Stimulated activated CD4-positive, alpha-beta T cell treated with anti-CD3 and anti-CD28 coated beads, TNF-alpha, amount 100 ng/mL, for 48 hours (primary cell): ENCODE measurements at regions not wholly inside any gene's neighbourhood (a gene's known extent, or its start where the extent isn't known, plus 50 kb on each side); places are given as distances from the start of the nearest gene placed in this dataset.

Source experiments
- DNase-seq, 3 donors: peaks; one replicate each; pipeline ENCODE4 v3.0.0-alpha.2; 2020; ENCODE audit warnings: low read depth in 3 of 3

DNA sequence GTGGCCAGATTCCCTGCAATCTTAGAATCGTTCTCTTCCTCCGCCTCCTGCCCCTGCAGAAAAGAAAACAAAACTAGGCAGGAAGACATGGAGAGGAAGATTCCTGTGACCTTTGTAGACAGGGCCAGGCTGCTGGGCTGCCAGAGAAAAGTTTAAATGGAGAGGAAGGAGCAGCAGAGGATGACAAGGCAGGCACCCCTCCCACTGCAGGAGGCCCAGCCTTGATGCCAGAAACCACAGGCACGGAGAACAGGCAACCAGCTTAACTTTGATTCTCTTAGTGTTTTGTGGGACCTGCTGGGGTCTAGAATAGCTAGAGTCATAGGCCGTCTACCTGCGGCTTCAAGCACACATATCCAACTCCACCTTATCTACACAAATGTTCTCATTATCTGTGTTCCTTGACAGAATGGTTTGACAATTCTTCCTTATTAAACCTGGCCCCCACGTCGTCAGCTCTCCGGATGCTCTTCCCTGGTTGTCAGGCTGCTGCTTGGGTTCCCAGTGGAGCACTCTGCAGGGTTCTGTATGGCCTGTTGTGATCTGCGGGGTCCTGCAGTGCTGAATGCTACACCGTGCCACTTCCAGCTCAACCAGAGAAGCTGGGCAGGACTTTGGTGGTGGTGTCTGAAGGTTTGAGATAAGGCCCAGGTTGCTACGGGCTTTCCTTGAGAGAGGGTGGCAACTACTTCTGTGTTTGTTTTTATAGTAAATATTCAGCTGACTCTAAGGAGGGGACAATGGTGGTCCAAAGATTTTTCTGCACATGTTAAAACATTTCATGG lies 609.5 kb downstream of the AACS start:
- DNase-seq: no peak

DNA sequence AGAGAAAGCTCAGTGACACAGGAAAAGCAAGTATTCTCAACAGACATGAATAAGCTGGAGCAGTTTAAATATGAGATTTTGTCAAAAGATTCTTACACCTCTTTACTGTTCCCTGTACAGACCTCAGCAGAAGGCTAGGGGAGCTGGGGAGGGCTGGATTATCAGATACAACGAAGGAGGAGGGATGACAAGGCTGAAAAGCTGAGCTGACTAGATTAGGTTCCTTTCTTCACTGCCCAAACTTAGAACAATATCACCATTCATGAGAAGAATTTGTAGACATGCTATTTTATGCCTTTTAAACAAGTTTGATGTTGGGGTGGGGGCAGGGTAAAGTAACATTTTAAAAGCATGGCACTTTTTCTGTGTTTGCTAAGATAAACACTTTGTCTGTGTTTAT lies 611.1 kb downstream of the AACS start:
- DNase-seq: no peak

DNA sequence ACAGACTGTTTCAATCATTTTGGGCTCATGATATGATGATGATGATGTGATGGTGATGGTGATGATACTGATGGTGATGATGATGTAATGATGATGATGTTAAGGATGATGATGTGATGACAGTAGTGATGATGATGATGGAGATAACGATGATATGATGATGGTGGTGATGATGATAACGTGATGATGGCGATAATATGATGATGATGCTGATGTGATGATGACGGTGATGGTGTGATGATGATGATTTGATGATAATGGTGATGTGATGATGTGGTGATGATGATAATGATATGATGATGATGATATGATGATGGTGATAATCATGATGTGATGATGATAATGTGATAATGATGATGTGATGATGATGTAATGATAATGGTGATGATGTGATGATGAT lies 612.6 kb downstream of the AACS start:
- DNase-seq: no peak

DNA sequence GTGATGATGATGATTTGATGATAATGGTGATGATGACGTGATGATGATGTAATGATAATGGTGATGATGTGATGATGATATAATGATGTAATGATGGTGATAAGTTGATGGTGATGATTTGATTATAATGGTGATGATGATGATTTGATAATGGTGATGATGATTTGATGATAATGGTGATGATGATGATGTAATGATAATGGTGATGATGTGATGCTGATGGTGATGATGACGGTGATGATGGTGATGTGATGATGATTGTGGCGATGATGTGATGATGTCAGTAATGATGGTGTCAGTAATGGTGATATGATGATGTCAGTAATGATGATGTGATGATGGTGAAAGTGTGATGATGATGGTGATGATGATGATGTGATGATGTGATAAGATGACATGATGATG lies 613.4 kb downstream of the AACS start:
- no peak for DNase-seq

DNA sequence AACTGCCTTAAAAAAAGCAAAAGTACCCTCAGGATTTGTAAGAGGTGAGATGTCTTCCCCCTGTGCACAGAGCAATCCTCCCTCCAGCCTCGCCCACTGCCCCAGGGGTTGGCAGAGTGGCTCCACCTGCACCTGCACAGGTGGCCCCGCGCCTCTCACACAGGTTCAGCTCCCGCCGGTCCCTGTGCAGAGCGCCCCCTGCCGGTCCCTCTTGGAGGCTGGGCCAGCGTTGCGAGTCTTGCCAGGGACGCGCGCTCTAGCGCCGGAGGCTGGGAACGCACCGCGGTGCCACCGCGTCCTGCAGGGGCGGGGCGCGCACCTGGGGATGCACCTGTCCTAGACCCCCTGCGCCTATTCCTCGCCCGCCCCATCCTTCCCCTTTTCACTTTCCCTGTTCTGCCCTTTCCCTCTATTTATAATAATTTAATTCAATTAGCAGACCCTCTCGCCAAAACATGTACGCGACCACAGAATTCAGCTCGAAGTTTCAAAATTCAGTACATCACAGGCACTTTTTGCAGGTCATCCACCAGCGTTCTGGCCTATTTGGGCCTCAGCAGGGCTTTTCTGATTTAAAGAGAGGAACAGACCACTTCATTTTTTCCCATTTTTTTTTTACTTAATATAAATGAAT lies 618.6 kb downstream of the AACS start:
- DNase-seq: peak; percentile 15 to 36 (median 26)

DNA sequence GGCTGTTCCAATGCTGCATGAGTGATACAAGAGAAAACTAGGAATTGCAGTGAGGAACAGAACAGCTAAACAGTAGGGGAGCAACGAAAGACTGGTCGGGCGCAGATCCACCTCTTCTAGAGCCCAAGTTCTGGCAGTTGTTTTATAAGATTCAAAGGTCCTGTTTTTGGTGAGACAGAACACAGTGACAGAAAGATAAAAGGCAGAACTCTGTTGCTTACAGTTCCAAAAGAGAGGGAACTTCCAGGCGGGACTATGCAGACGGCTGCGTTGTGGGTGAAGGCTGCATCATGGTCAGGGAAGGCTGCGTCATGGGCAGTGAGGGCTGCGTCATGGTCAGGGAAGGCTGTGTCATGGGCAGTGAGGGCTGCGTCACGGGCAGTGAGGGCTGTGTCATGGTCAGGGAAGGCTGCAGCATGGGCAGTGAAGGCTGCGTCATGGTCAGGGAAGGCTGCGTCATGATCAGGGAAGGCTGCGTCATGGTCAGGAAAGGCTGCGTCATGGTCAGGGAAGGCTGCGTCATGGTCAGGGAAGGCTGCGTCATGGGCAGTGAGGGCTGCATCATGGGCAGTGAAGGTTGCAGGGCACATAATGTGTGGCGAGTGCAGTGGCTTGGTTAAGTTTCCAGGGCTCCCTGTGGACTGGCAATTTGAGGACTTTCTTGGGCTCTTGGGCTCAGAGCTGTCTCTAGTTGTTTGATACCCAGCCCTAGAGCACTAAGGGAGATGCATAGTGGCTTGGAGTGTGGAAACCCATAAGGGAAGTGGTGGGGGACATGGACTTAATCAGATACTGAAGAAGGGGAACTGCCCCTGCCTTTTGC lies 619.9 kb downstream of the AACS start:
- DNase-seq: no peak

DNA sequence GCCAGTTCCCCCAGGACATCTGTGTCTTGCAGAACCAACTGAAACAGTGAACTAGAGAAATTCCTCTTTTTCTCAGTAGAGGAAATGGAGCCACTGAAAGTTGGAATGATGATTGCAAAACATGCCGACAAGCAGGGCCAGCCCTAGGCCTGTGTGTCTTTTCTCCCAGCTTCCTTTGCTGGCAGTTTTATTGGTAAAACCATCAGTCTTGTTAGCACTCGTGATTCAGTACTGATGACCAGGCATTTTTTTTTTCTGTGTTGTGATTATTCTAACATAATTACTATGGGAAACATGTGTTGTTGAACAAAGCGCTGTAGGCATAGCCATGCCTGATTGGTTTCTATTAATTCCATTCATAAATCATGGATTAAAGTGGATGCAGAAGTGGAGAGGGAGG lies 620.7 kb downstream of the AACS start:
- no peak for DNase-seq

DNA sequence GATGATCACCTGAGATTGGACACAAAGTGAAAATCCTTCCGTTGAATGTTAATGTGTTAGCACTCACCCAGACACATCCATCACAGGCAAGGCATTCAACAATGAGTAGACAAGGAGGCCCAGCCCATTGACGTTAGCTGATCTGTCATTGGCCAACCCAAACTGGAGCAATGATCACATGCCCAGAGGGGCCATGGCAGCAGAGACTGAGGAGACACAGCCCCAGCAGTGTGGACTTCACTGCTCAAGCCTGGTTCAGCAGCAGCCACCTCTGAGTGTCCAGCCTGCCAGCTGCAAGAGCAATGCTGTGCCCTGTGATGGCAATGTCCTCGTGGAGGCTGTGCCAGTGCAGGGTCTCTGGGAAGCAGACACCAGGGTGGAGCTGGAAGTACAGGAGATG lies 622.2 kb downstream of the AACS start:
- DNase-seq: no peak

DNA sequence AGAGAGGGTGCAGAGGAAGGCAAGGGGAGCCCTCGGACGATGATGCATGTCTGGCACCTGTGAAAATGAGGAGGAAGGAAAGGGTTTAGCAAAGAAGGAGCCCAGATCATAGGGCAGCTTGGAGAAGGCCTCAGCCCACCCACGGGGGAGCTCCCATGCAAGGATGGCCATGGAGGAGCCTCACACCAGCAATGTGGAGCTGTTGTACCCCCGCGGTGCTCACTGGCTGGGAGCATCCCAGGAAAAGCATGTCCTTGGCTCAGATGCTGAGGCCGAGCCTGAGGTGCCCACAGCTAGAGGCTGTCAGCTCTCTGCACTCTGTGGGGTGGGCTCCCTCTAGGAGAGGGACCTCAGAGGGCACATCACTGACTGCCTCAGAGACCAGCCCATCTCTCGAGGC lies 622.6 kb downstream of the AACS start:
- DNase-seq: no peak

DNA sequence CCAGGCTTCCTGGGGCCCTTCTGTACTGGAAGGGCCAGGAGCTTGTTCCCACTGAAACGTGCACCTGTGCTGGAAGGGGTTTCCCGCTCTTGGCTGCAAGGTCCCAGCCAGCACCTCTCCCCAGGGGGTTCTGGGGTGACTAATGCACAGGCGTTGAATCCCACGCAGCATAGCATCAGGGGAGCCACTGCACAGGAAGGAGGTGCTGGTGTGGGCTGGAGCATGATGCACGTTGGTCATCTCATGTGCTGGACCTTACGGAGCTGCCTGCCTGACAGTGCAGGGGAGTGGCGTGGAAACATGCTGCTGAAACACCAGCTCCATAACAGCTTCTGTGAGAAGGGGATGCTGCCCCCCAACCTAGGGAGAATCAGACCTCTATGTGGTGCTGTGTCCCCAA lies 623.0 kb downstream of the AACS start:
- DNase-seq: no peak

DNA sequence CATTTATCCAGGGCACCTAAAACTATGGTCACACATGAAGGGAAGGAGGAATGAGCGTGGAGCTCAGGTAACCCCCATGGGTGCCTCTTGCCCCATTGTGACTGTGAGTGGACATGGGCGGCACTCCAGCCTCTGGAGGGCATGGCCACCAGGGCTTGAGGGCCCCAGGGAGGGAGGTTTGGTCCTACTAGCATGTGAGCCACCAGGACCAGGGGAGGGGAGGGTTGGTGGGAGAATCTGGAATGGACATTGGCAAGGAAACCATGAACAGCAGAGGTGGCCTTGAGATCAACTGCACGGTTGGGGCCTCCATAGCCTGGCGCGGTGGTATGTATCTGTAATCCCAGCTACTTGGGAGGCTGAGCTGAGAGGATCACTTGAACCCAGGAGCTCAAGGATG lies 623.6 kb downstream of the AACS start:
- DNase-seq: no peak

DNA sequence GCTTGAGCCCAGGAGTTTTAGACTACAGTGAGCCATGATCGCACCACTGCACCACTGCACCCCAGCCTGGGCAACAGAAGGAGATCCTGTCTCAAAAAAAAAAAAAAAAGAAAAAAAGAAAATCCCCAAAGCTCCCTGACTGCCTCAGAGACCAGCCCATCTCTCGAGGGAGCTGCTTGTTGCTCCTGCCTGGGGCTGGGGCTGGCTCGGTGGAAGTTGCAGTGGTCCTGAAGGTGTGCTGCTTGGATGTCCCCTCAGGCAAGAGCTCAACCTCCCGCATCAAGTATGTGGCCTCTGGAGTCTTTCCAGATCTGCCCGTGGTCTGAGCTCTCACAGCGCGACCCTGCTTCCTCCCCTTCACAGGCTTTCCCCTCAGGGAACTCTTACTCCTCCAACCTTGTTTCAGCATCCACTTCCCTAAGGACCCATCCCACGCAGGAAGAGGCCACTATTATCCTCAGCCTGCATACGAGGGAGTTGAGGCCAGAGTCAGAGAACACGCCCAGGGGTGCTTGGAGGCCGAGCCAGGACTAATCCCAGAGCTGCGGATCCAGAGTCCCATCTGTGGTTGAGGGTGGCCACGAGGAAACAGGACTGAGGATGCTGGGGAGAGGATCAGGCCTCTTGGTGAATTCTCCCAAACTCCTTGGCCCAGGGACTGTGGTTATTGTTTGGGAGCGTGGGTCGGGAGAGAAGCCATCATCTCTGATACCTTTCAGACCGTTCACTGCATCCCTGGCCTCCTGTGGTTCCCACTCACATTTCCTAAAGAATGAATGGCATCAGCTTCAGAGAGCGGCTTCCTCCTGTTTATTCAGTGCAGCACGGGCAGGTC lies 624.6 kb downstream of the AACS start:
- no peak for DNase-seq

DNA sequence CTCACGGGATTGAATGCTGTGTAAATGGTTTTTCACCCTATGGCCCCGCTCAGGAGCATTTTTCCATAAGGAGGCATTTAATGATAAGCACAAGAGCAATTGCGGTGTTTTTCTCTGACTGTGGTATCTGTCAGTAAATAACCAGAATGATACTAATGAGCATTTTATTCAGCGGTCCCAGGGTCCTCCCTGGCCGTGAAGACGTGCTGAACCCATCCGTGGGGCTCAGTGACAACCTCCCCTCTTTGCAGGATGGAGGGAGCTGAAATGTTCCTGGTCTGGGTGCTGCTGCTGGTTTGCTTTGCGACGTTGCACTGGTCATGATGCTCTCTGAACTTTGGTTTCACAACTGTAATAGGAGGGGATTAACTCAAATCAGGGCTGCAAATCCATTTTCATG lies 625.6 kb downstream of the AACS start:
- no peak for DNase-seq

DNA sequence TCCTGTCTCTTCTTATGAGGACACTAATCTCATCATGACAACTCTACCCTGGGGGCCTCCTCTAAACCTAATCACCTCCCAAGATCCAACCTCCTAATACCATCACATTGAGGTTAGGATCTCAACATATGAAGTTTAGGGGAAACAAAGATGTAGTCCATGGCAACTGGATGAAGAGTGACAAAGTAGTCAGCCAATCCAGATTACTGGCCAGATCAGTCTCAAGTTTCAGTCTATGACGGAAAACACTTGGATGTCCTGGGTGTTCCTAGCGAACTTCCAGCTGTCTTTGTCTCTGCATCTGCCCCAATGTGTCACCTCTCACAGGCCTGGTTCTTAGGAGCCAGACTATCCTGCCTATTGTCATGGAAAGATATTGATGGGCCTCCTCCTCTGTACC lies 630.8 kb downstream of the AACS start:
- no peak for DNase-seq

DNA sequence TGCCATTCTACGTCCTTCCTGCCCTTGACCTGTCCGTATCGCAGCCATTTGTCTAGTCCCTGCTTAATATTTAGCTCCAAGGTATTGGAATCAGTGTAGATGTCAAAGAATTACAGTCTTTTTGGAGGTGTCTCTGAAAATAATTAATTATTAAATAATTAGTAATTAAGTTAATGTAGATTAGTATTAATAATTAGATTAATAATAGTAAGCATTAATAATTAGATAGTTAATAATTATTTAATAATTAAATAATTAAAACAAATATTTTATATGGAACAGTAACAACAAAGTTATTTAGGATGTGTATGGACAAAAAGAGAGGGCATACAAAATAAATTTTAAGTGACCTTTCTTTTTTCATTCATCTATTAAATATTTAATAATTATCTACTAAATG lies 639.6 kb downstream of the AACS start:
- no peak for DNase-seq

DNA sequence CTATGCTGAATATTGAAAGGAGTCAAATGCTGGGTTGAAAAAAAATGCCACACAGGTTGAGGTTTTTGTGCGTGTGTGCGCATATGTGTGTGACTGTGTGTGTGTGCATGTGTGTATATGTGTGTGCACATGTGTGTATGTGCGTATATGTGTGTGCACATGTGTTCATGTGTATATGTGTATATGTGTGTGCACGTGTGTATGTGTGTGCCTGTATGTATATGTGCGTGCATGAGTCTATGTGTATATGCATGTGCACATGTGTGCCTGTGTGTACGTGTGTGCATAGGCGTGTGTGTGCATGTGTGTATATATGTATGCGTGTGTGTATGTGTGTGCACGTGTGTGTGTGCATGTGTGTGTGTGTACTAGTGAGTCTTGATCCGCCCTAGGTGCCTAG lies 655.7 kb downstream of the AACS start:
- no peak for DNase-seq

DNA sequence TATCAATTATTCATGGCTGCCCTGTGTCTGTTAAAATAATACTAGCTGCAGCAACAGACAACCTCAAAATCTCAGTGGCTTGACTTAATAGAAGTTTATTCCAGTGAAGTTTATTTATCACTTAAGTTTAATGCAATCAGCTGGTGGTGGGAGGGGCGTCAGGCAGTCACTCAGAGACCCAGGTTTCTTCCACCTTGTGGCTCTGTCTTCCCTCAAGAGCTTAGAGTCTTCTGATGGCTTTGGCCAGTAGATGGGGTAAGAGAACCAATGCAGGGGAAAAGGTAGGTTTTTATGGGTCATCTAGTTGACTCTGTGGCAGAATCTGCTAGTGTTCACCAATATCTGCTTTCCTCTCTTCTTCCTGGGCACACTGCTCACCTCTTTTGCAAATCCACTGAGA lies 668.9 kb downstream of the AACS start:
- no peak for DNase-seq

DNA sequence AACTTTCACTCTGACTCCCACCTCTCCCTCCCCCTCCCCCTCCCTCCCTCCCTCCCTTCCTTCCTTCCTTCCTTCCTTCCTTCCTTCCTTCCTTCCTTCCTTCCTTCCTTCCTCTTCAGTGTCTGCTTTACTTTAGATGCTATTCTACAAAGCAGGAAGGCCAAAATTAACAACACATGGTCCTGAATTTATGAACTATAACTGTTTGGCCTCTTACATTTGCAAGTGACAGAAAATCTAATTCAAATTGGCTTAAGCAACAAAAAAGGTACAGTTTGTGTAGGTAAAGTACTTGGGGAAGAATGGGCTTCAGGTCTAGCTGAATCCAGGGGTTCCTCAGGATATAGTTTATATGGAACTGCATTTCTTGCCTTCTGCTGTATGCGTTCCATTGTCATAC lies 673.0 kb downstream of the AACS start:
- no peak for DNase-seq

DNA sequence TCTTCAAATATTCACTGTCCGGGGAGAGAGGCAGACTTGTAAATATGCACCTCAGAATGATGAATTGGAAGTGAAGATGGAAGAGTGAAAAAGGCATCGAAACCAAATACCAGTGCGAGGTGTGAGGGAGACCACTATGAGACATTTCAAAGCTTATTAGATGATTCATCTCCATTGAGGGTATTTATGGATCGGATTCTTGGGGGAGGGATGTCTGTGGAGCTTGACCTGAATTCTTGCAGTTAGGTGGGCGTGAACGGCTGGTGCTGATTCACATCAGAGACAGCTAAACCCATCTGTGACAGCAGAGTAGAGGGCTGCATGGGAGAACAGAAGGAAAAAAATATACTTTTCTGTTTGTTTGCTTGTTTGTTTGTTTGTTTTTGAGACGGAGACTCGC lies 677.2 kb downstream of the AACS start:
- DNase-seq: no peak

DNA sequence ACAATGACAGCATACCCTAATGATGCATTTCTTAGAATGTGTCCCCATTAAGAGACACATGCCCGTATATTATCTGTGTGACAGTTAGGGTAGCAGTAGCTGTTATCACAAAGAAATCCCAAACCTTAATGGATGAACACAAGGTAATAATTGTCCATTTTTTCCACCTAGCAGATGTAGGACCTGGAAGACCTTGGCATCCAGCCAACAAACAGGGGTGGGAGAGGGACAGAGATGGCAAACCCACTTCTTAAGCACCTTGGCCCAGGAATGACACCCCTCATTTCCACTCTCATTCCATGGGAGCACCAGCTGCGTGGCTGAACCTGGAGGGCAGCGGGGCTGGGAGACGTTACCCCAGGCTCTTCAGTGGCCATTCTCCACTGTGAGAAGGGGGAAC lies 679.0 kb downstream of the AACS start:
- no peak for DNase-seq

DNA sequence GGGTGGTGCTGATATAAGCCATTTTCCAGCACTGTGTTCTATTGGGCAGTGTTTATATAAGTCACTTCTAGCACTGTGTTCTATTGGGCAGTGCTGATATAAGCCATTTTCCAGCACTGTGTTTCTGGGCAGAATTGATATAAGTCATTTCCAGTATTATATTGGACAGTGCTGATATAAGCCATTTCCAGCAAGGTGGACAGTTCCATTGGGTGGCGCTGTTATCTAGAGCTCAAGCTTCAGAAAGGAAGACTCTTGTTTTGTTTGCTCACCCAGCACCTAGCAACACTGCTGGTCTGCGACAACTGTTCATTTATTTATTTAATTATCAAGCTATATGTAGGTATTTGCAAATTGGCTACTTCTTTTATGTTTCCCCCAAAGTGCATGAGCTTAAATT lies 690.3 kb downstream of the AACS start:
- no peak for DNase-seq

DNA sequence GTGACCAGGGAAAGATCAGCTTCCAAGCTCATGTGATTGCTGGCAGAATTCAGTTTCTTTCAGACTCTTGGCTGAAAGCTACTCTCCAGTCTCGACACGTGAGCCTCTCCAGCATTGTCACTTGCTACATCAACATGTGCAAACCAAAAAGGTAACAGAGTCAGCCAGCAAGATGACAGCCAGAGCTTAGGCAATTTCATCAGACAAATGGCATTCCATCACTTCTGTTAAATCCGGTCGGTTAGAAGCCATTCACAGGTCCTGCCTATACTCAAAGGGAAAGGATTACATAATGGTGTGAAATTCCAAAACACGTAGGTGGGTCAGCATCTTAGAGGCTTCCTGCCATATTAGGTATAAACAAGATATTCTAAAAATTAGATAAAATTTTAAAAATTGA lies 700.9 kb downstream of the AACS start:
- no peak for DNase-seq
